H7 (cell line): ENCODE measurements at regions not wholly inside any gene's neighbourhood (a gene's known extent, or its start where the extent isn't known, plus 50 kb on each side); places are given as distances from the start of the nearest gene placed in this dataset.
"Not testable (repeated sequence)": the region's sequence is repeated elsewhere in the genome, so short reads cannot be mapped to it uniquely, and the experiment has no call there.

Source experiments
- DNase-seq: peaks from one replicate; pipeline ENCODE4 v3.0.0; 2012
- H3K27me3 ChIP-seq: 2 replicates; pipeline ENCODE4 v1.6.0; 2011; ENCODE audit warnings: mild to moderate bottlenecking, low read length; ENCODE audit not compliant: control insufficient read depth, insufficient read depth
- H3K36me3 ChIP-seq: replicated peaks from 2 replicates; pipeline ENCODE4 v1.5.1; 2011; ENCODE audit warnings: low read length; ENCODE audit not compliant: control insufficient read depth, insufficient read depth
- H3K4me3 ChIP-seq: 2 replicates; pipeline ENCODE4 v1.5.1; 2011; ENCODE audit warnings: low read depth, mild to moderate bottlenecking, control low read depth, low read length, moderate library complexity; ENCODE audit not compliant: insufficient read depth

- no peaks in the 10 kb centered on the region for H3K27me3 ChIP-seq
- H3K36me3 ChIP-seq: no peaks in the 10 kb centered on the region
- no peak overlapping the region for H3K4me3 ChIP-seq
- DNase-seq: no peak
These were observed 246.9 kb upstream of the HDX start for GRCh38 chrX:84748965-84749656.

DNA sequence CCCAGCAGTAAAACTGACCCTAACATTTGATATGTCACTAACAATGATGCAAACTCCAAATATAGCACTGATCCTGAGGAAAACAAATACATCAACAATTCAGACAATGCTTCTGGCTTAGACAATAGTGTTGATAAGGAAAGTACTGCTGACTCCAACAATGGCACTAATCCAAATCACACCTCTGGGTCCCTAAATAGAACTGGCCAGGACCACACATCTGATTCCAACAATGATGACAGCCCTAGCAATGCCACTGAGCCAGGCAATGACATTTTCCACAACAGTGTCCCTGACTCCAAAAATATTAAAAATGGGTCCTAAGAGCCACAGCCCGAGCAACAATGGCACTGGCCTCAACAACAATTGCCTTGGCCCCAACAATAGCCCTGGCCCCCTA lies 243.1 kb upstream of the APOOL start:
- no peaks in the 10 kb centered on the region for H3K36me3 ChIP-seq
- no peak overlapping the region for H3K4me3 ChIP-seq
- no peak for DNase-seq
- H3K27me3 ChIP-seq: no peaks in the 10 kb centered on the region

DNA sequence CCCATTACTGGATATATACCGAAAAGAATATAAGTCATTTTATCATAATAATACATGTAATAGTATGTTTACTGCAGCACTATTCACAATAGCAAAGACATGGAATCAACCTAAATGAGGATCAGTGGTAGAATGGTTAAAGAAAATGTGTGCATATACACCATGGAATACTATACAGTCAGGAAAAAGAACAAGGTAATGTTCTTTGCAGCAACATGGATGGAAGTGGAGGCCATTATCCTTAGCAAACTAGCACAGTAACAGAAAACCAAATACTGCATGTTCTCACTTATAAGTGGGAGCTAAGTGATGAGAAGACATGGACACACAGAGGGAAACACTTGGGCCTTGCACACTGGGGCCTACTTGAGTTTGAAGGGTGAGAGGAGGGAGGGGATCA lies 207.4 kb upstream of the APOOL start:
- Histone ChIP-seq H3K4me3 (no peak overlapping the region), H3K27me3 (no peaks in the 10 kb centered on the region), H3K36me3 (no peaks in the 10 kb centered on the region)
- no peak for DNase-seq

DNA sequence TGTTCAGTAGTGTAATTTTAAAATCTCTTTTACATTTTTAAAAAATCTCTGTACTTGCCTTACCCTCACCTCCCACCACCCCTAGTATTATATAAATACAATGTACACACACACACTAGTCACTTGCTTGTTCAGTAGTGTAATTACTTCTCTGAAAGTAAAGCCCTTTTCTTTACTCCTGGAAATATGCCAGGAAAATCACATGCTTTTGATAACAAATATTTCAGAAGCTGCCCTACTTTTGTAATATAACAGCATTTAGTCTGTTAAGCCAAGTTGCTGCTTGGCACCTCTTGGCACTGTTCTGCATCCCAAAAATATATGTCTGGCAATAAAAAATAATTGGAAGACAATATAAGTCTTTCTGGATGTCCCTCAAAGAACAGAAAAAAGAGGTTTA lies 172.8 kb upstream of the APOOL start:
- Histone ChIP-seq H3K36me3 (no peaks in the 10 kb centered on the region), H3K4me3 (no peak overlapping the region), H3K27me3 (no peaks in the 10 kb centered on the region)
- DNase-seq: no peak

DNA sequence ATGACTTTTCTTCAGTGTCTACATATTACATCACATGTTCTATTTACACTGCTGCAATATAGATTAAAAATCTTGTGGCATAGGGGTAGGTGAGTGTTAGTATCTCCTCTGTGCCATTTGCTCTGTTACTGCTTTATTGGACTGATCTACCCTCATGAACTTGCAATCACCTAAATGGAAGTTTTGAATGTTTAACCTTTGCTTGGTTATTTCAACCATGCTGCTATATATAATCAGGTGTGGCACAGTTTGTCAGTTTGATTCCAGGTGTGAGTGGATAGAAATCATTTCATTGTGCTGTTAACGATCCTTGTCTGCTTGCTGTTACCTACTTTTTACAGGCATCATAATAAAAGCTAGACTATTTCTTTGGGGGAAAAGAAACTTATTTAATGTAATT lies 157.1 kb upstream of the APOOL start:
- not testable (repeated sequence) for DNase-seq, H3K27me3 ChIP-seq, H3K36me3 ChIP-seq, H3K4me3 ChIP-seq

DNA sequence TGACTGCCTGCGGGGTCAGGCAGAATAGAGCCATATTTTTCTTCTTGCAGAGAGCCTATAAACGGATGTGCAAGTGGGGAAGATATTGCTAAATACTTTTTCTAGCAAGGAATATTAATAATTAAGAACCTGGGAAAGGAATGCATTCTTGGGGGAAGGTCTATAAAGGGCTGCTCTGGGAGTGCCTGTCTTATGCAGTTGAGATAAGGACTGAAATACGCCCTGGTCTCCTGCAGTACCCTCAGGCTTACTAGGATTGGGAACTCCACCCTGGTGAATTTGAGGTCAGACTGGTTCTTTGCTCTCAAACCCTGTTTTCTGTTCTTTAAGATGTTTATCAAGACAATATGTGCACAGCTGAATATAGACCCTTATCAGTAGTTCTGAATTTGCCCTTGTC lies 152.5 kb upstream of the APOOL start:
- H3K27me3 ChIP-seq, DNase-seq, H3K4me3 ChIP-seq, H3K36me3 ChIP-seq: not testable (repeated sequence)

DNA sequence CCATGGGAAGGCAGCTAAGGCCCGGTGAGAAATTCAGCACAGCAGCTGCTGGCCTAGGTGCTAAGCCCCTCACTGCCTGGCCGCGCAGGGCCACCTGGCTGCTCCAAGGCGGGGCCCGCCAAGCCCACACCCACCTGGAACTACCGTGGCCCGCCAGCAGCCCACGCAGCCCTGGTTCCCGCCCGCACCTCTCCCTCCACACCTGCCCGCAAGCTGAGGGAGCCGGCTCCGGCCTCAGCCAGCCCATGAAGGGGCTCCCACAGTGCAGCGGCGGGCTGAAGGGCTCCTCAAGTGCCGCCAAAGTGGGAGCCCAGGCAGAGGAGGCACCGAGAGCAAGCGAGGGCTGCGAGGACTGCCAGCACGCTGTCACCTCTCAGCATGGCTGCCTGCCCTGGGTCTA lies 146.9 kb upstream of the APOOL start:
- not testable (repeated sequence) for H3K4me3 ChIP-seq, H3K27me3 ChIP-seq, DNase-seq, H3K36me3 ChIP-seq

- DNase-seq, H3K36me3 ChIP-seq, H3K27me3 ChIP-seq, H3K4me3 ChIP-seq: not testable (repeated sequence)
These were observed 144.9 kb upstream of the APOOL start for GRCh38 chrX:84858771-84859170.

DNA sequence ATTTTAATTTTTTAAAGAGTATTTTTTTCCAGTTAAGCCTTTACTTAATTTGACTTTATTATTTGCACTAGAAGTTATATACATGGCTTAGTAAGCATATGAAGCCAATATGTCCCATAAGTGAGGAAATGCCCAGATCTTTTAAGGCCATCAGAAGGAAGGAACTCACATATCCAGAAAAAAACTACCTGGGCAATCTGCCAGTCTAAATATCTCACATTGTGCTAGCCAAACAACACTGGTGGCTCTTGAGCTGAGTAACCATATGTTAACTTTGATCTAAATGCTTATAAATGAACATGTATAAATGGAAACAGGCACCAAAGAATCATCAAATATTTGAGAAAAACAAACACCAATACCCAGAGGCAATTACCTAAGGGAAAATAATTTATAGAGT lies 138.6 kb upstream of the APOOL start:
- H3K36me3 ChIP-seq: no peaks in the 10 kb centered on the region
- no peaks in the 10 kb centered on the region for H3K27me3 ChIP-seq
- DNase-seq: no peak
- H3K4me3 ChIP-seq: no peak overlapping the region

GRCh38 chrX:84870281-84870680 lies 133.4 kb upstream of the APOOL start:
- H3K27me3 ChIP-seq, H3K4me3 ChIP-seq, DNase-seq, H3K36me3 ChIP-seq: not testable (repeated sequence)

GRCh38 chrX:84872160-84872771 lies 131.4 kb upstream of the APOOL start:
- not testable (repeated sequence) for H3K27me3 ChIP-seq, H3K36me3 ChIP-seq, H3K4me3 ChIP-seq, DNase-seq

DNA sequence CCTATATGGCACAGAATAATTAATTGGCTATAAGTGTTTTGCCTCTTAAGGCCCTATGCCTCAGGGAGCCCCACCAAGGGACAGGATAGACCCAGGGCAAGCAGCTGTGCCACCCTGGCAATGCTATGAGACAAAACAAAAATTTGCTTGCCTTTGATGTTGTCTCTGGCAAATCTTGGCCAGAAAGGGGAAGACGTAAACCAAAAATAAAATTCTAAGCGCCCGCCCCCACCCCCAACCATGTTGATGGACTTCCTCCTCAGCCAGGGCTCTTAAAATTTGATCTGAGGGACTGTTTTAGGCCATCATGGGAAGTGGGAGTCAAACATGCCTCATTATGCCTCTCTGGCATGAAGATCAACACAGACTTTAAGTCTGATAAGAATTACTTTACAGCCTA lies 130.5 kb upstream of the APOOL start:
- Histone ChIP-seq H3K27me3 (no peaks in the 10 kb centered on the region), H3K4me3 (no peak overlapping the region), H3K36me3 (no peaks in the 10 kb centered on the region)
- no peak for DNase-seq

- H3K4me3 ChIP-seq: no peak overlapping the region
- H3K36me3 ChIP-seq: no peaks in the 10 kb centered on the region
- no peak for DNase-seq
- H3K27me3 ChIP-seq: no peaks in the 10 kb centered on the region
These were observed 126.8 kb upstream of the APOOL start for GRCh38 chrX:84876876-84877275.

DNA sequence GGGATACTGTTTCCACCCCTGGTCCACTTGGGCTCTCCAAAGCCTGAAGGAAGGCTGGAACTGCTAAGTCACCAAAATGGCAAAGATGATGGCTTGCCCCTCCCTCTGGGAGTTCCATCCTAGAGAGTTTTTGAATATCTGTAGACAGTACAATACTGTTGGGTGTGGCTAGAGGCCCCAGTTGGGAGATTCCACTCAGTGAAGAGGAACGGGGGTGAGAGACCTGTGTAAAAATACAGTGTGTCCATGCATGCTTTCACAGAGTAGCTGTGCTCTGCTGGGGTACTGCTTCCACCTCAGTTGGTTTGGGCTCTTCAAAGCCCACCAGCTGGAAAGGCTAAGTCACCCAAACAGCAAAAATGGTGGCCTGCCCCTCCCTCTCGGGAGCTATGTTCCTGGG lies 109.8 kb upstream of the APOOL start:
- H3K36me3 ChIP-seq: no peaks in the 10 kb centered on the region
- no peaks in the 10 kb centered on the region for H3K27me3 ChIP-seq
- H3K4me3 ChIP-seq: no peak overlapping the region
- DNase-seq: no peak

- no peaks in the 10 kb centered on the region for H3K27me3 ChIP-seq
- DNase-seq: no peak
These were observed 96.2 kb upstream of the APOOL start for GRCh38 chrX:84907324-84907968.

More at GRCh38 chrX:84907324-84907968, 96.2 kb upstream of the APOOL start:
- Histone ChIP-seq H3K4me3 (no peak overlapping the region), H3K36me3 (no peaks in the 10 kb centered on the region)
